Left hindlimb (tissue), 1 donor: ENCODE measurements at regions not wholly inside any gene's neighbourhood (a gene's known extent, or its start where the extent isn't known, plus 50 kb on each side); places are given as distances from the start of the nearest gene placed in this dataset.
"Not testable (repeated sequence)": the region's sequence is repeated elsewhere in the genome, so short reads cannot be mapped to it uniquely, and the experiment has no call there.

Source experiments
- DNase-seq: peaks from one replicate; pipeline ENCODE4 v3.0.0-alpha.2; 2018

- no peak for DNase-seq
These were observed 309.3 kb downstream of the C16orf95 start for GRCh38 chr16:87007907-87008306.

GRCh38 chr16:87008664-87009063 is 308.5 kb downstream of the C16orf95 start:
- DNase-seq: no peak

GRCh38 chr16:87012954-87013938 is 303.9 kb downstream of the C16orf95 start:
- DNase-seq: peak; percentile 80

- DNase-seq: no peak
These were observed 303.1 kb downstream of the C16orf95 start for GRCh38 chr16:87014112-87014511.

- no peak for DNase-seq
These were observed 302.2 kb downstream of the C16orf95 start for GRCh38 chr16:87015021-87015420.

- peak; percentile 64 for DNase-seq
These were observed 300.9 kb downstream of the C16orf95 start for GRCh38 chr16:87016046-87017035.

GRCh38 chr16:87017371-87018012 is 299.7 kb downstream of the C16orf95 start:
- no peak for DNase-seq

- DNase-seq: no peak
These were observed 291.5 kb downstream of the C16orf95 start for GRCh38 chr16:87025676-87026075.

GRCh38 chr16:87027056-87027616 is 290.1 kb downstream of the C16orf95 start:
- no peak for DNase-seq

- DNase-seq: no peak
These were observed 288.5 kb downstream of the C16orf95 start for GRCh38 chr16:87028481-87029320.

- no peak for DNase-seq
These were observed 284.6 kb downstream of the C16orf95 start for GRCh38 chr16:87032554-87032953.

GRCh38 chr16:87033021-87033471 is 284.1 kb downstream of the C16orf95 start:
- DNase-seq: no peak

GRCh38 chr16:87033541-87034300 is 283.5 kb downstream of the C16orf95 start:
- DNase-seq: no peak

- no peak for DNase-seq
These were observed 282.9 kb downstream of the C16orf95 start for GRCh38 chr16:87034317-87034716.

- no peak for DNase-seq
These were observed 282.1 kb downstream of the C16orf95 start for GRCh38 chr16:87035053-87035452.

GRCh38 chr16:87037012-87037411 is 280.2 kb downstream of the C16orf95 start:
- DNase-seq: no peak

GRCh38 chr16:87038528-87038927 is 278.7 kb downstream of the C16orf95 start:
- not testable (repeated sequence) for DNase-seq

- DNase-seq: no peak
These were observed 276.7 kb downstream of the C16orf95 start for GRCh38 chr16:87040169-87041117.

GRCh38 chr16:87041286-87041685 is 275.9 kb downstream of the C16orf95 start:
- DNase-seq: no peak
